Kidney (tissue), 13 donors: ENCODE measurements at regions not wholly inside any gene's neighbourhood (a gene's known extent, or its start where the extent isn't known, plus 50 kb on each side); places are given as distances from the start of the nearest gene placed in this dataset.

ENCODE experiments used
- DNase-seq, 5 donors: peaks; one replicate each; pipeline ENCODE4 v3.0.0-alpha.2; 2013 to 2020
- FAIRE-seq: peaks from 2 replicates; lab custom pipeline; 2012; peaks lifted over from hg19 to GRCh38; lab: Jason Lieb, UNC
- H3K27ac ChIP-seq, 2 donors: one replicate each; pipeline ENCODE4 v1.7.0; 2013; ENCODE audit warnings: low read depth in 2 of 2, low read length in 2 of 2, inconsistent platforms in 1 of 2
- H3K27me3 ChIP-seq: one replicate; pipeline ENCODE4 v1.7.1; 2013; ENCODE audit warnings: low read length, inconsistent platforms; ENCODE audit not compliant: control insufficient read depth, insufficient read depth
- H3K36me3 ChIP-seq, 3 donors: one replicate each; pipeline versions ENCODE4 v1.7.0 to v1.7.1; 2013; ENCODE audit warnings: low read length in 3 of 3, control low read depth in 1 of 3, inconsistent platforms in 1 of 3; ENCODE audit not compliant: insufficient read depth in 3 of 3, control insufficient read depth in 2 of 3
- H3K4me1 ChIP-seq, 3 donors: one replicate each; pipeline versions ENCODE4 v1.7.0 to v1.7.1; 2013; ENCODE audit warnings: low read length in 3 of 3, inconsistent platforms in 1 of 3, low read depth in 1 of 3; ENCODE audit not compliant: control insufficient read depth in 2 of 3, insufficient read depth in 2 of 3
- H3K4me3 ChIP-seq, 3 donors: one replicate each; pipeline versions ENCODE4 v1.7.0 to v1.8.1; 2013; ENCODE audit warnings: low read length in 3 of 3, control low read depth in 1 of 3, inconsistent platforms in 1 of 3
- H3K9ac ChIP-seq, 3 donors: one replicate each; pipeline versions ENCODE4 v1.7.0 to v1.7.1; 2013; ENCODE audit warnings: low read length in 3 of 3, control low read depth in 1 of 3, inconsistent platforms in 1 of 3
- H3K9me3 ChIP-seq, 3 donors: one replicate each; pipeline versions ENCODE4 v1.7.0 to v1.7.1; 2013; ENCODE audit warnings: low read length in 3 of 3, control low read depth in 1 of 3, inconsistent platforms in 1 of 3; ENCODE audit not compliant: control insufficient read depth in 2 of 3, insufficient read depth in 1 of 3
- intact Hi-C: fragments of 100-400 bp; cut with DNase I; formaldehyde crosslinking; loops from one replicate; pipeline ENCODE4 v1.11.1; 2022
- TF ChIP-seq, protein P1 (sequence below): IDR thresholded peaks from 3 replicates; pipeline ENCODE4 v1.5.1; 2012; ENCODE audit warnings: mild to moderate bottlenecking, moderate library complexity, borderline replicate concordance; ENCODE audit not compliant: insufficient read depth; ENCODE audit errors: extremely low read depth
- donor health status: control.
- donor health status: control.
- donor health status: control.
- donor health status: control.
- donor health status: control.
- donor health status: DM: yes; HTN: yes; CAD: no.
- donor health status: Normal renal cell carcinoma (clear cell type).

DNA sequence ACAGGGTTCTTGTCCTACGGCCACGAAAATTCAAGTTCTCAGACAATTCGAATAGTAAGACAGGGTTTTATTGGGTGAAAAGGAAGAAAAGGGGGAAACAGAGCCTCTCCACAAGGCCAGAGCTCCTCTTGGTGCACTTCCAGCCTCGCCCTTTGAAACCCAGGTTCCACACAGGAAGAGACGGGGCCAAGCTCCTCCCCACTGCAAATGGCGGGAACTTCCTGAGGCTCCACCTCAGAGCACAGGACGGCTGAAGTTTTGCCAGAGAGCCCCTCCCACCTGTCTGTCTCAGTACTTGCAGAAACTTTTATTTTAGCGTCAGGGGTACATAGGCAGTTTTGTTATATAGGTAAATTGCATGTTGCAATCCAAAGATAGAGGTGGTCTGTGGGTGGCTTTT is 165.7 kb upstream of the CDH8 start:
- no peaks in the 10 kb centered on the region for H3K4me1 ChIP-seq
- no peak for FAIRE-seq
- intact Hi-C loops = no loop called here
- no peaks in the 10 kb centered on the region for H3K36me3 ChIP-seq
- no peak for DNase-seq
- no peak overlapping the region for H3K27ac ChIP-seq
- no peak overlapping the region for H3K9ac ChIP-seq
- no peaks in the 10 kb centered on the region for H3K27me3 ChIP-seq
- no peak overlapping the region for H3K4me3 ChIP-seq
- no peaks in the 10 kb centered on the region for H3K9me3 ChIP-seq
- TF ChIP-seq, protein P1, sequence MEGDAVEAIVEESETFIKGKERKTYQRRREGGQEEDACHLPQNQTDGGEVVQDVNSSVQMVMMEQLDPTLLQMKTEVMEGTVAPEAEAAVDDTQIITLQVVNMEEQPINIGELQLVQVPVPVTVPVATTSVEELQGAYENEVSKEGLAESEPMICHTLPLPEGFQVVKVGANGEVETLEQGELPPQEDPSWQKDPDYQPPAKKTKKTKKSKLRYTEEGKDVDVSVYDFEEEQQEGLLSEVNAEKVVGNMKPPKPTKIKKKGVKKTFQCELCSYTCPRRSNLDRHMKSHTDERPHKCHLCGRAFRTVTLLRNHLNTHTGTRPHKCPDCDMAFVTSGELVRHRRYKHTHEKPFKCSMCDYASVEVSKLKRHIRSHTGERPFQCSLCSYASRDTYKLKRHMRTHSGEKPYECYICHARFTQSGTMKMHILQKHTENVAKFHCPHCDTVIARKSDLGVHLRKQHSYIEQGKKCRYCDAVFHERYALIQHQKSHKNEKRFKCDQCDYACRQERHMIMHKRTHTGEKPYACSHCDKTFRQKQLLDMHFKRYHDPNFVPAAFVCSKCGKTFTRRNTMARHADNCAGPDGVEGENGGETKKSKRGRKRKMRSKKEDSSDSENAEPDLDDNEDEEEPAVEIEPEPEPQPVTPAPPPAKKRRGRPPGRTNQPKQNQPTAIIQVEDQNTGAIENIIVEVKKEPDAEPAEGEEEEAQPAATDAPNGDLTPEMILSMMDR = no peak

DNA sequence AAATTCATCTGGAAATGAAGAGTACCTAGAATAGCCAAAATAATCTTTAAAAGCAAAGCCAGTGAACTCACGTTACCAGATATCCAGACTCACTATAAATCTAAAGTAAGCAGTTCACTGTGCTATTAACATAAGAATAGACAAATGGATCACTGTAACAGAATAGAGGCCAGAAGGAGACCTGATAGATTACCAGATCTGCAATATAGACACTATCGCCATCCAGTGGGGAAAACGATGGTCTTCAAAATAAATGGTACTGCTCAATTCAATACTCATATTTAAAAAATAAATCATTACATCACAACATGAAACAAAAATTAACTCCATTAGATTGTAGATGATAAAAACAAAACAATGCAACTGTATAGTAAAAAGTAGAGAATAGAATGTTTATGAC is 158.6 kb upstream of the CDH8 start:
- no peak overlapping the region for H3K4me3 ChIP-seq
- TF ChIP-seq, protein P1 = no peak
- no peaks in the 10 kb centered on the region for H3K36me3 ChIP-seq
- intact Hi-C loops = no loop called here
- FAIRE-seq (no peak), DNase-seq (no peak)
- no peak overlapping the region for H3K27ac ChIP-seq
- H3K27me3 ChIP-seq = no peaks in the 10 kb centered on the region
- H3K4me1 ChIP-seq = no peaks in the 10 kb centered on the region
- H3K9ac ChIP-seq = no peak overlapping the region
- H3K9me3 ChIP-seq = no peaks in the 10 kb centered on the region

DNA sequence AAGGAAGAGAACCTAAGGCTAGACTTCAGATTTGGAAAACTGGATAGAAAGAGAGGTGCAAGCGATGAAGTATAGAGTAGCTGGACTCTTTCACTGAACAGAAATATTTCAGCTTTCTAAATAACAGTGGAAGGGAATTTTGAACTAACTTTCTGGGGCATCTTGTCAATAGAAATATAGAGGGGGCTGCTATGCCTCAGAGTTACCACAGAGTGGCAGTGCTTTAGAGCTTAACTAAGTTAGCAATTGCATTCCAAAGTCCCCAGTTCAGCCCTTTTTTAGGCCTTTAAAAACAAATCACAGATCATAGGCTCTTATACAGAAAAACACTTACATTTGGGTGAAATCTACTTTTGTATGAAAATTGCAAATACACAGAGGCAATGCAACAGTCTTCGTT is 154.2 kb upstream of the CDH8 start:
- Histone ChIP-seq H3K9me3 (no peaks in the 10 kb centered on the region), H3K36me3 (no peaks in the 10 kb centered on the region), H3K4me3 (no peak overlapping the region), H3K9ac (no peak overlapping the region), H3K27me3 (no peaks in the 10 kb centered on the region), H3K4me1 (no peaks in the 10 kb centered on the region), H3K27ac (no peak overlapping the region)
- intact Hi-C loops = no loop called here
- TF ChIP-seq, protein P1 = peak; percentile 34
- peak in 2 of 5 donors; percentile 37 to 42 for DNase-seq
- no peak for FAIRE-seq
